Gastrocnemius medialis (tissue), 4 donors: ENCODE measurements at regions not wholly inside any gene's neighbourhood (a gene's known extent, or its start where the extent isn't known, plus 50 kb on each side); places are given as distances from the start of the nearest gene placed in this dataset.

ENCODE experiments used
- CTCF ChIP-seq, 5 experiments: fragments of 450-650 bp in 3 of 5; fragments of 200-600 bp in 2 of 5; sonication (generic) in 2 of 5; IDR thresholded peaks in 4 of 5; conservative IDR thresholded peaks in 1 of 5; 1 replicate in 4 of 5; 2 replicates in 1 of 5; pipeline ENCODE4 v1.5.1; 2016 to 2019; ENCODE audit warnings: antibody characterized with exemption in 5 of 5, mild to moderate bottlenecking in 3 of 5, moderate library complexity in 3 of 5
- POLR2A ChIP-seq, 2 donors: fragments of 450-650 bp; IDR thresholded peaks; one replicate each; pipeline ENCODE4 v1.6.1; 2017; ENCODE audit warnings: antibody characterized with exemption in 2 of 2, mild to moderate bottlenecking in 2 of 2, moderate library complexity in 2 of 2

DNA sequence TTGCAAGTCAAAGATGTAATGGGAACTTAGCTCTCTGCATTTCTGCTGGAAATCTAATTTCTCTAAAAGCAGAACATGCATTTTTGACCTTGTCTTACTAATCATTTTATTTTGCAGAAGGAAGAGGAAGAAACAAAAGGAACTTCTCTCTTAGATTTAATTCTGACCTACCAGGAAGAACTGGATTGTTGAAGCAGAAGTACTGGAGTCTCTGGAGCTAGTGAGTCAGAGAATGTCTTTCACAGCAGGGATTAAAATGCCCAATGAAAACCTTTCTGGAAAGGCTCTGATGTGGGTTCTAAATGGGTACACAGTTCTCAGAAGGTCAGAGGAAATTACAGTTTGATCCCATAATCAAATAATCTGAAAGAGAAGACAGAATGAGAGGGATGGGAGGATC is 70.8 kb upstream of the GNG2 start:
- no peak for TF ChIP-seq CTCF (IDR thresholded peaks at IDR 0.05 in 4 of 5, conservative IDR thresholded peaks at IDR 0.05 in 1 of 5)
- no peak for TF ChIP-seq POLR2A (IDR thresholded peaks at IDR 0.05)
